ENCODE measurements at regions not wholly inside any gene's neighbourhood (a gene's known extent, or its start where the extent isn't known, plus 50 kb on each side); places are given as distances from the start of the nearest gene placed in this dataset.

GRCh38 chr2:129092956-129093355, 774.3 kb upstream of the HS6ST1 start:
- TF ChIP-seq CTCF (IDR thresholded peaks at IDR 0.05; ENCODE audit: insufficient read depth, low read length, poor library complexity, severe bottlenecking) = no peak
- no peak for TF ChIP-seq EZH2phosphoT487 (conservative IDR thresholded peaks at IDR 0.05; ENCODE audit: low read length)
